AML-193 (cell line): ENCODE measurements at regions not wholly inside any gene's neighbourhood (a gene's known extent, or its start where the extent isn't known, plus 50 kb on each side); places are given as distances from the start of the nearest gene placed in this dataset.

Experiments
- DNase-seq, 2 experiments: peaks; one replicate each; lab custom pipeline; 2025; lab: John Stamatoyannopoulos, UW

DNA sequence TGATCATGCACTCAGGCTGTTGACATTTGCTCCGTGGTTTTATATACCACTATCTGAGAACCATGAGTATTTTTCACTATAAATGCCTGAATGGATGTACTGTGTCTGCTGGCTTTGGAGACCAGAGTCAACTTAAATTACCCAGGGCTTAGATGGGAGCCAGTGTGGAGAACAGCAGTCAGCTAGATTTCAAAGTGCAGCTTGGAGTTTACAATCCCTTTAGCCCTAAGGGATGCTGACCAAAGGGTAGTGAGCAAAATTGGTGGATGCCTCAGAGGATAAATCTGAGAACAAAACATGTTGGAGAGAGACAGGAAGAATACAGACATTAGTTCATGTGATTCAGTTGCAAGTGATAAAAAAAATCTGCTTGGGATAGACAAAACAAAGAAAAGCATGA is 327.5 kb downstream of the C11orf87 start:
- DNase-seq: no peak

DNA sequence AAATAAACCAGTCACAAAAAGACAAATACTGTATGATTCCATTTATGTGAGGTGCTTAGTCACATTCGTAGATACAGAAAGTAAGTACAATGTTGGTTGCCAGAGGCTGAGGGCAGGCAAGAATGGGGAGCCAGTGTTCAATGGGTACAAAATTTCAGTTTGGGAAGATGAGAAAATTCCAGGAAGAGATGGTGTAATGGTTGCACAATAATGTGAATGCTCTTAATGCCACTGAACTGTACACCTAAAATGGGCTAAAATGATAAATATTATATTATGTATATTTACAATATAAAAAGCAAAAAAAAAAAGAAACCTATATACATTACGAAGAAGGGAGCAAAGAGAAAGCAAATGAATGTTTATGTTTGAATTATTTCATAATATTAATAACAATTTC is 329.0 kb downstream of the C11orf87 start:
- DNase-seq: no peak

DNA sequence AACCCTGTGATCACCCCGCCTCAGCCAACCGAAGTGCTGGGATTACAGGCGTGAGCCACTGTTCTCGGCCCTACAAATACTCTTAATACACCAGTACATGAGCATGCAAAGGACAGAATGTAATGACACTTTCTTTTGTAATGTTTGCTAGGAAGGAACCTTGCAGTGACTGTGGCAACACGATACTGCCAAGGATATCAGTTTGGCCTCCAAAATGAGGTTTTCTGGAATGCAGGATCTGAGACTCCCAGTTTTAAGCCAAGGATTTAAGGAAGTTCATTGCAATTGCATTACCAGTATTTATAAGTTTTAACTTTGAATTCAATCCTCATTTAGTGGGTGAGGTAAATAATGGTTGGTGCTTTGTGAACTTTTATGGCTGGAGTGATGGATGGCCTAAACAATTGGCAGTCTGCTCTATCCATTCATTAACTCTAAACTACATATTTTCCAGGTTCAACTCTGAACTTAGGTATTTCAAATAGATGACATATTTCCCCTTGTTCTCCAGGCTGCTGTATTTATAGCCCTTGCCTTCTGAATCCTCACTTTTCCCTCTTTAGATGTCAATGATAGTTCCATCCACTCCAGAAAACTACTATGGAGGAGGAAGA is 330.3 kb downstream of the C11orf87 start:
- DNase-seq: no peak

DNA sequence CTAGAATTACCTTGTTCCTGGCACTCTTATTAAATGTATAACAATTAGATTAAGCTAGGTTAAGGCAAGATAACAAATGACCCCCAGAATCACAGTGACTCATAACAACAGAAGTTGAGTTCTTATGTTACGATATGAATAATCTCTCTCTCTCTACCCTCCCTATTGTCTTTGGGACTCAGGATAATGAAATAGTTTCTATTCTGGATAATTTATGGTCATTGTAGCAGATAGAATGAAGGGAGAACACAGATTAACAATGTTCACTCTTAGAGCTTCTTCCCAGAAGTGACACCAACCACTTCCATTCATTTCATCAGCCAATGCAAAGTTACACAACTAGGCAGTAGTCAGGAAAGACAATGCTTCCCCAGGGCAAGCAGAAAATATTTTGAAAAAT is 334.5 kb downstream of the C11orf87 start:
- no peak for DNase-seq

DNA sequence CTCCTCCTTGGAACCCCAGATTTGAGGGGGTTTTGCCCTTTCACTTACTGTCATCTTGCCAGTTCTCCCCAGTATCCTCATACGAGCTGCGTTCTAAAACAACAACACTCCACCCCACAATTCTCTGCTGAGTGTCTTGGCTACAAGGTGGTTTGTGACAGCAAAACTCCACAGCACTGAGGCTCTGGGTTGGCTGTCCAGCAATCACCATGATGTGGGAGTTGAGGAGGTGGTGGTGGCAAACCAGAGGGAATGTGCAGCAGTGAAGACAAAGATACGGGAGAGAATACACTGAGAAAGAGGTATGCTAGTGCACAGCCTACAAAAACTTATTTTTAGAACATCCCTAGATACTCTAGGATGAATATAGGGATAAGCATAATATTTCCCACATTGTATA is 335.0 kb downstream of the C11orf87 start:
- no peak for DNase-seq

DNA sequence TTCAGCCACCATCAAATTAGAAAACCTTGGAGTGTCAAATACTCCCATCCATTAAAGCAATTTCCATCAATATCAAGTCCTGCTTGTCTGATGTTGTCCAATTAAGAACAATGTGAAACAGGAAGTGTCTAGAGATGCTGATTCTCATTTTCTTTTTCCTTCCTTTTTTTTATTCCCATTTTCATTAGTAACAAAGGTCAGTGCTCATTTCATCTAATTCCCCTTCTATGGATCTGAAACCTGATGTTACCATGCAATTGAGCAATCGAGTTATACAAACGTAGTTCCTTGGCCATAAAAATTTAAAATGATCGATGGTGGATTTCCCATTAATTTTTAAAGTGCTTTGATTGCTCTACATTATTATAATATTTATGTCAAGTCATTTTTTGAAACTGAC is 330.6 kb upstream of the ZC3H12C start:
- no peak for DNase-seq

DNA sequence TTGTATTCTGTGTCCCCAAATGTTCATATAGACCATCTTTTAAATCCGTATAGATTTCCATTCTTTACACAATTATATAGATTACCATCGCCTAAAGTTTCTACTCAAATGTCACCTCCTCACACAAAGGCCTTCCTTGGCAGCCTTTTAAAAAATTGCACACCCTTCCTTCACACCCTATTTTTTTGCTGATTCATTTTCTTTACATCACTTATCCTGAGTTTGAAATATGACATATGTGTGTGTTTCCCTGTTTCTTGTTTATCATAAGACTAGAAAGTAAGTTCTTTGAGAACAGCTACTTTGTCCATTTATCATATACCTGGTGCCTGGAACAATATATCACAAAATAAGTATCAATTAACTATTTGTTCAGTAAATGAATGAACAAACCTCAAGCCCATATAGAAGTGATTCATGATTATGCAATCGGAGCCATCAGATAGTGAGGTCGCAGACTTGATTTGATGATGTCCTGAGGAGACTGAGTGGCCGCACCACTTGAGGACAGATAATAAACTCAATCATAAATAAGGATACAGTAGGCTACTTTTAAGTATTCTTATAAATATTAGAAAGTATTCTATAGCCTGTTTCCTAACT is 327.4 kb upstream of the ZC3H12C start:
- DNase-seq: no peak

DNA sequence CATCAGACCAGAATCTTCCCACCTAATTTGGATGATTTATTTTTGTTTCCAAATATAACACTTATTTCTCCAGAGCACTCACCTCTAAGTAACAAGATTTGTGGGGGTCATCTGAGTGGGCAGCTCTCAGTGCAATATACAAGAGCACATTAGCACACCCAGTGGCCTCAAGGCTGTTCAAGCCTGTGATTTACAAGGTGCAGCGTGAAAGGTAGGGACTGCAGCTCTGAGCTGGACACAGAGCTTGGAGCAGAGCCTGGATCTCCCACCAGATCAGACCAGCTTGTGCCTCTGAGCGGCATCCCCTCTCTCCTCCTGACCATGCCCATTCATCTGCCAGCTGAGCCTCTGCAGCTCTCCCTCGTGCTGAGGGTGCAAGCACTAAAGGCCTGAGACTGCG is 323.3 kb upstream of the ZC3H12C start:
- no peak for DNase-seq

DNA sequence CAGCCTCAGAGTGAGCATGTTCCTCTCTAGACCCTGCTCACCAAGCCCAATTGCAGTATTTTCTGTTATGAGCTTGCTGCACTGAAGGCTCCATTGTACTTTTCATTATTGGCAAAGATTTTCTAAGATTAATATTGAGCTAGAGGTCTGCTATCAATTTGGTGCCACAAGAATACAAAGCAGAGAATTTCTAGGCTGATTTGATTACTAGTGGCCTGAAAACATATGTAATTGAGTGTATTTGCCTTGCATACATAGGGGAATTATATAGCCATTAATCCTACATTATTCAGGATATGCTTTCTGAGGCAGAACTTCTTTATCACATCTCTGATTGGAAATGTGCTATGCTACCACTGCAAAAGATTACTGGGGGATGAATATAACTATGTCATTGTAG is 322.9 kb upstream of the ZC3H12C start:
- DNase-seq: no peak

DNA sequence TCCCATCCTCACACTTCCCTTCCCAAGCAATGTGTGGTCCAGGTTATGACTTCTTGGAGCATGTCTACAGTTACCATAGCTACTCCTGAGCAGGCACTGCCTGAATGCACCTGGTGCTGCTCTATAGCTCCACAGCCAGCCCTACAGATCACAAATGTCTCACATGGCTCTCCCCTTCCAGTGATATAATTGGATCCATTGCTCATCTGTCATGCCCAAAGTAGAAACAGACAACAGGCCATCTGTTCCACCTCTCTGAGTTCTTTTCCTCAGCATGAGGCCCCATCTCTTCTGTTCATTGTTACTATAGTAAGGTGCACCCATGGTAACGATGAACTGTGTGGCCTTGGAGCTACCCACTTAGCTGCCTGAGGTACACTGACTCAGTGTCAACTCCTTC is 320.3 kb upstream of the ZC3H12C start:
- no peak for DNase-seq

DNA sequence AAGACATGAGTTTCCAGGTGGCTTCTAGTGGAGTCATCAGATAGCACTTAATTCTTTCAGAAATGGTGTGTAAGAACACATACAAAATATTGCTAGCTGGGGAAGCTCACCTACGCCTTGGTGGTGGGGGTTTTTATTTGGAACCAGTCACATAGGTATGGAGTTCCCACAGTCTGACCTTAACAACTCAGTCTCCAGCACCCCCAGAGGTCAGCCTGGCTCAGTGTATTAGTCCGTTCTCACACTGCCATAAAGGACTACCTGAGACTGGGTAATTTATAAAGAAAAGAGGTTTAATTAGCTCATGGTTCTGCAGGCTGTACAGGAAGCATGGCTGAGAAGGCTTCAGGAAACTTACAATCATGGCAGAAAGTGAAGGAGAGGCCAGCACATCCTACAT is 317.5 kb upstream of the ZC3H12C start:
- no peak for DNase-seq

DNA sequence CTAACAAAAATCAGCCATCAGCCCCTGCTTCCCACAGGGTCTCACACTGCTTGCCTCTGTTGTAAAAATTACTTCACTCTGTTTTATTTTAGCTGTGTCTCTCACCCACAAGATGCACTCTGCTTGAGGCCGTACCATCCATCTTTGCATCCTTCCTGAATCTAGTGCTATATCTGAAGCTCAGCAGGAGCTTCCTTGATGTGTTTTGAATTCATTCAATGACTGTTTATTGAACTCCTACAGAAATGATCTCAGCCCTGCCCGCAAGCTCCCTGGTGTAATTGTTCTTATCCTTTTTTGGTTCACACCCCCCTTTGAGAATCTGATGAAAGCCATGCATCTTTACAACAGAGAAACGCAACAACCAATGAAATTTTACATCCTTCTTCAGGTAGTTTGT is 310.2 kb upstream of the ZC3H12C start:
- DNase-seq: no peak

DNA sequence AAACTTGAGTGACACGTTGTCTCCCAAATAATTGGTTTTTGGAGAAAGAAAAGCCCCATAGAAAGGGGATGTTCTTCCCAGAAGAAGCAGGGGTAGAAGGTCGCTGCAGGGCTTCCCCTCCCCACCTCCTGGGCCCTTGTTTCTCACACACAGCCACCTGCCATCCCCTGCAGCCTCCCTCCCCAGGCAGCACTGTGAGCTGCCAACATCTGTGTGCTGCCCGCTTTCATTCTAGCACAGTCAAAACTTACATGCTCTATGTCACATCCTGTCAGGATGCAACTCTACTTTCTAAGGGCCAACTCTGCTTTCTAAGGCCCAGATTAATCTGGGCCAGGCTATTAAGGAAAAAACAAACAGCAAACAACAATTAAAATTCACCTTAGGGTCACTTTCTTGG is 309.4 kb upstream of the ZC3H12C start:
- DNase-seq: no peak

DNA sequence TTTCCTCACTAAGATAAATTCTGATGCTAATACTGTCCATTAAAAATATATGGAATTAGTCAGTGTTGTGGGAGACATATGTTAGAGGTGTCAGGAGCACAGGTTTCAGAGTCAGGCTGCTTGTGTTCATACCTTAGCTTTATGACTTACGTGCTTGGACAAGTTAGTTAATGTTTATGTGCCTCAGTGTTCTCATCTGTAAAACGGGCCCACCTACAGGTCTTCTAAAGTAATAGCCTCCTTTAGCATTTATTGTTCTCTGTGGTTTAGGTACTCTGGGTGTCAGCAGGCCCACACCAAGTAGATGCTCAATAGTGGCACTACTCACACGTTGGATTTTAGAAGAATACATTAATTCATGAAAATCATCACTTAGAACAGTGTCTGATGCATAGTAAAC is 308.7 kb upstream of the ZC3H12C start:
- DNase-seq: no peak

DNA sequence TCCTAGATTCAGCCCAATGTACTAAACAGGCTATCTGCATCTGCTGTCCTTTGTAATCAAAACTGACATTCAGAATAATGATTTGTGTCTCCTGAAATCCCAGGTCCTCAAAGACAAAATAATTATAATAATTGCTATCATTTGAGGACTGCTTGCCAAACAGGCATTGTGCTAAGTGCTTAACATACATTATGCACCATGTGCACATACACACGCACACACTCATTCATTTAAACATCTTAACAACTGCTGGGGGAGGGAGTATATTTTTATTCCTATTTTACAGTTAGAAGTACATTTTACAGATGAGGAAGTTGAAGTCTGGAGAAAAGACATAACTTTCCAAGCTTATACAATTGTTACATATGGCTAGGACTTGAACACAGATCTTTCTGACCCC is 308.0 kb upstream of the ZC3H12C start:
- no peak for DNase-seq

DNA sequence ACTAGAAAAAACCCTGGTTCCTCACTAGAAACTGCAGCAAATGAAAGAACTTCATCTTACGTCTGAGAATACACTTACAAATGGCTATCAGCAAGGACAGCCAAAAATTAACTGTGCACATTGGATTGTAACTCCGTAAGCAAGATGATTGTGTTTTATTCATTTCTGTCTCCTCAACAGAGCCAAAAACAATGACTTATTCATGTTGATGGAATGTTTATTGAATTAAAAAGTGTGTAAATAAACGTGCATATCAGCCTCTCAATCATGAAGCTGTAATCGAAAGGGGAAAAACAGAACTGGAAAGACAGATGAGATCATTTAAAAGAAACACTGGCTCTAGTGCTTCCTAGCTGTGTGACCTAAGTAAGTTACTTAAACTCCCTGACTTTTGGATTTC is 307.5 kb upstream of the ZC3H12C start:
- DNase-seq: no peak

DNA sequence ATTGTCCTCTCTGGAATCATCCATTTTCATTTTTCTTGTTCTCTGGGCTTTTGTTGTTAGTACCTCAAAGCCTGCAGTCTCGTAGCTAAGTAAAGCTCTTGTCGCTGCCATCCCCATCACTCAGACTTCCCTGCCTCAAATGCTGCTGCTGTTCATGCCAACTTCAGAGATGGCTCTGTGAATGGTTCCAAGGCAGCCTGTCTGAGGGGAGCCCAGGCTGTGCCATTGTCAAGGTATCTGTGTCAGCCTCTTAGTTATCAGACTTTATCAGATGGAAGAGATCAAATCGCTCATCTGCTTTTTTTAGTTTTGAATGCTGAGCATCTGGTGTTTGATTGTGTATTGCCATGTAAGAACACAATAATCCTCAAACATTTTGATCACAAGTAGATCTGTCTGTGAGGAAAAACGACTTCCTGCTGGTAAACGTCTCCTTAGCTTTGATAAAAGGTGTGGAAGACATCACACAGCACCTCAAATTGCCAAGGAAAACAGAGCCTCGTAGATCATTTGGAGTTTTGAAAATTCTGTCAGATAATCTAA is 304.2 kb upstream of the ZC3H12C start:
- no peak for DNase-seq

DNA sequence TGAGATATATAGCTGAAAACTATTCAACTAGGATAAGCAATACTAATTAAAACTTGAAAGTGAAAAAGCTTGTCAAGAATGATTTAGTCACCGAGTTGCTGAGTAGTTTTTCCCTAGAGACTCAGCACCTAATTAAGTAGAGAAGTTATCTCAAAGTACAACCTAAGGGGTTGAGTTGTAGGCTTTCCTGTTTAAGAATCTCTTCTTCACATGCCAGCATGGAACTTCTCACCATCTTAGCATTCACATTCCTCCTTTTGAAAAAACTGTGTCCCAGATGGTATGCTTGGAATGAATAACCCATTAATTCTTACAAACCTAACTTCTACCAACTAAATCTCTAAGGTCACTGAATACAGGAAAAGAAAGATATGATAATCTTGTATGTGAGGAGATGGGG is 303.3 kb upstream of the ZC3H12C start:
- DNase-seq: no peak

DNA sequence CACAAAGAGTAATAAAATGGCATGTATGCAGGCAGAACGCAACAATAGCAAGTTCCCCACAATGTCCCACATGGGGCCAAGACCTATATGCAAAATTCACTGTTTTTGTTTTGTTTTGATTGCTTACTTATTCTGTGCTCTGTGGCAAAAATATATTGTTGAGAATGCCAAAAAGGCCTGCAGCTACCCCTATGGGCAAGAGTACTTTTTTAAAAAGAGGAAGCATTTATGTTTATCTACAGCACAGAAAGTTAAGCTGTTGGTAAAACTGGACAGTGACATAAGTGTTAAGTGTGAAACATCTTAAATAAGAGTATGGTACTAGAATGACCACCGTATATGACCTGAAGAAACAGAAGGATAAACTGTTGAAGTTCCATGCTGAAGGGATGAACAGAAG is 301.9 kb upstream of the ZC3H12C start:
- no peak for DNase-seq

DNA sequence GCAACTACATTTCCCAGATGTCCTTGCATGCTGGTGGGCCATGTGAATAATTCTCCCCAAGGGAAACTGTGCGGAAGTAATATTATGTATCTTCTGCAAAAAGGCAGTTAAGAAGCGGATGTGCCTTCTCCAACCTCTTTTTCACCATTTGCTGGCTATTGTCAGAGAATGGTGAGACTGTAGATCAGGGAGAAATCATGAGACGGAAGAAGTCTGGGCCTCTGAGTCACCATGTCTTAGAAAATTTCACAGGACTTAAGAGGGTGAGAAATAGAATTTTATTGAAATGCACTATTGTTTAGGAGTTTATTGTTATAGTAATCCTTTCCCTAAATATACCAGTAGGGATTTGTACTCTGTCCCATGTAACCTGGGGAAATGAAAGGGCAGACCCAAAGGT is 298.7 kb upstream of the ZC3H12C start:
- no peak for DNase-seq

DNA sequence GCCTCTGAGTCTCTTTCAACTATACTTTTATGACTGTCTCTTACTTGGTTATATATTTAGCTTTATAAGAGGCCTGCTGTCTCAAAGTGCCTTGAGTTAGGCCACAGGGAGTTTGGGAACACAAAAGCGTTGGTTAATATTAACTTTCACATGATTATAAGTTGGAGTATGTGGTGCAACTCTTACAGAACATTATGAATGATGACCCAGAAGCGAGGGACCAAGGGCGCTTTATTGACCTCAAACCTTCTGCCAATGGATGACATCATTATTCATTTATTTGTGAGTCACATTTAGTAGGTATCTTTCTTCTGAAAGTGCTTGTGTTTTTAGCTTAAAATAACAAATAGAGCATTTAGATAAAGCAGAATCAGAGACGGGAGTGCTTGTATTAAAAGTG is 298.0 kb upstream of the ZC3H12C start:
- DNase-seq: no peak

DNA sequence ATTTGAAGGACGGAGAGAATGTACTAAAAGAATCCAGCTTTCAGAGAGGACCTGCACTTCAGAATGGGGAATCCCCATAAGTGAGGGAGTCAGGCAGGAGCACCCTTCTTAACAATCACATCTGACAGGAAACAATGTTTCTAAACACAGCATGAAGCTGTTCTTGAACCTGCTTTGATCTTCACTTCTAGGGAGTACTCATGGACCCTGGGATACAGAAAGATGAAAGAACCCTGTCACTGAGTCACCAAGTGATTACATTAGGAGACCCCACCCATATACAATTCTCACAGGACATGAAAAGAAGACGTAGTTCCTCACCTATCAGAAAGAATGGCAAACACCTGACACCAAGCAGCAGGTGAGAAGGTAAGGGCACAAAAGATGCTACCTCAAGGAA is 296.9 kb upstream of the ZC3H12C start:
- no peak for DNase-seq

DNA sequence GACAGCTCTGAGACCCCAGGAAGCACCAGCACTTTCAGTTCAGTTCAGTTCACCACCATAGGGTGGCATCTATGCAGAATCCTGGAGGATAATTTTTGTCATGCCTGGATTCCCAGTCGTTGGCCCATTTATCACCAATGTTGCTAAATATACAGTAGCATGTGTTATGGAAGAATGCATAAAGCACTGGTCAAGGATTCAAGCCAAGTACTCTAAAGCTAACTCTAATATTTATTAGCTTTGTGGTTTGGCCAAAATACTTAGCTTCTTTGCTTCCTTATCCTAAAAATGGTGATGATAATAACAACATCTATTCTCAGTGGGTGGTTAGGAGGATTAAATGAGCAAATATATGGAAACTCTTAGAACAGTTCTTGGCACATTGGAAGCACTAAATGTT is 294.7 kb upstream of the ZC3H12C start:
- no peak for DNase-seq

DNA sequence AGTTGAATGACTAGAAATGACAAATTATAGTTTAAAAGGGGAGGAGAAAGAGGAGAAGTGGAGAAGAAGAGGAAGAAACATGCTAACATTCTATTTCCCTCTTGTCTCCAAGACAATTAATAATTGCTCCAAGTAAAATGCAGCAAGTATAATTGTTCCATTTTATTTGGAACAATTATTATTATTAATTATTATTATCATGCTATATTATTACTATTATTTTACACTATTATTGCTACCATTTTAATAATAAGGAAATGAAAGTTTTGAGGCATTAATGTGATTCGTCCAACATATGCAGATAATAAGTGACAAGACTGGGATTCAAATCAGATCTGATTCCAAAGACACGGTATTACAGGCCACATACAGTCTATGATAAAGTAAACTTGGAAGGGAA is 293.6 kb upstream of the ZC3H12C start:
- DNase-seq: no peak
